ENCODE measurements at regions not wholly inside any gene's neighbourhood (a gene's known extent, or its start where the extent isn't known, plus 50 kb on each side); places are given as distances from the start of the nearest gene placed in this dataset.

DNA sequence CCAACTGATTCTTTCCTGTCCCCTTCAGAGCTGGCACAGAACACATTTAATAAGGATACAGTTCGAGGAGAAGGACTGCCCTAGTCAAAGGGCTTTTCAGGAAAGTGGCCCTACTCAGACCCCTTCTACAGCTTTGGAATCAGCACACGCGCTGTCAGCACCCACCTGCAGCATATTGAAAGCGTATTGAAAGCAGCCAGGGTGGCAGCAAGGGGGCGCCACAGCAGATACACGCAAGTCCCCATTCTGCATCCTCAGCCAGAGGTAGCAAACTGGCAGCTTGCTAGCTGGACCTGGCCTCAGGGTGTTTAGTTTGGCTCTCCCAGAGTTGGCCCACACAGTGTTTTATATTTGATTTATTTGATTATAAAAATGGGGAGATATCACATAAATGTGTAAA is 101.0 kb upstream of the NT5C1B start:
- TF ChIP-seq CTCF (conservative IDR thresholded peaks at IDR 0.05; ENCODE audit: low read depth, low read length): peak; percentile 40

DNA sequence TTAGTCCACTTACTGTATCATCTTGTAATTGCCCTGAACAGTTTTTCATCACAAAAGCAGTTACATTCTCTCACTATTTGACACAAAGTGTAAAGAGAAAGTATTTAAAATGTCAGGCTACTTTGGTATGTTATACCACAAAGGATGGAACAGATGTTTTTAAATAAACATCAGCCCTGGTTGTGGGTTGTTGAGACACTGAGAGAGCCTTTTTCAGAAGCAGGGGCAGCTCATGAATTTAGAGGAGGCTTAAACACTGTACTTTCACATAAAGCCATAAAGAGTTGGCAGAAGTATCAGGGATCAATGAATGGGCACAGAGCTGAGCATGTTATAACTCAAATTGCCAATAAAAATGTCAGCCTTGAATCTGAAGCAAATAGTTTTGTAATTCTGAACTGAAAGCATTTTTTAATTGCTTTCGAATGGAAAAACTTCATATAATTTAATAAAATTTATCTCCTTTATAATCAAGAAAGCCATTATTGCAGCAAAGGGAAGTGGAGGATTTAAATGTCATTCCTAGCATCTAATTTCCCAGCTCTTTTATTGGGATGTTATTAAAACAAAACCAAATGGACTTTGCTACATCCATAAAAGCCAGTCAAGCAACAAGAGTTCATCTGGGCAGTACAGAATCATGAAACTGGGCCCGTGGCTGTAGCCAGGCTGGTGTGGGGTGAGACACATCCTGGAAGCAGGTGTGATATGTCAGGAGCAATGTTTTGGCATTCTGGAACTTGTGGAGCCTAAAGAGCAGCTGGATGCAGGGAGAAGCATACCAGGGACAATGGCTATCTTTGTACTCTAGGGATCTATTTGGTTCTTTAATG is 95.1 kb upstream of the NT5C1B start:
- no peak for DNase-seq (ENCODE audit: low read depth)
- no peak for TF ChIP-seq CTCF (conservative IDR thresholded peaks at IDR 0.05; ENCODE audit: low read depth, low read length)
- no peak overlapping the region for H3K4me3 ChIP-seq (ENCODE audit: low read length)

More for the DNA sequence above, 101.0 kb upstream of the NT5C1B start:
- no peak overlapping the region for H3K4me3 ChIP-seq (ENCODE audit: low read length)
- no peak for DNase-seq (ENCODE audit: low read depth)

GRCh38 chr2:18682681-18683080 is 93.3 kb upstream of the NT5C1B start:
- no peak for TF ChIP-seq CTCF (conservative IDR thresholded peaks at IDR 0.05; ENCODE audit: low read depth, low read length)
- no peak for DNase-seq (ENCODE audit: low read depth)
- H3K4me3 ChIP-seq (ENCODE audit: low read length): no peak overlapping the region

- TF ChIP-seq CTCF (conservative IDR thresholded peaks at IDR 0.05; ENCODE audit: low read depth, low read length): no peak
- DNase-seq (ENCODE audit: low read depth): no peak
- no peak overlapping the region for H3K4me3 ChIP-seq (ENCODE audit: low read length)
These were observed 87.9 kb upstream of the NT5C1B start for GRCh38 chr2:18677280-18677679.

DNA sequence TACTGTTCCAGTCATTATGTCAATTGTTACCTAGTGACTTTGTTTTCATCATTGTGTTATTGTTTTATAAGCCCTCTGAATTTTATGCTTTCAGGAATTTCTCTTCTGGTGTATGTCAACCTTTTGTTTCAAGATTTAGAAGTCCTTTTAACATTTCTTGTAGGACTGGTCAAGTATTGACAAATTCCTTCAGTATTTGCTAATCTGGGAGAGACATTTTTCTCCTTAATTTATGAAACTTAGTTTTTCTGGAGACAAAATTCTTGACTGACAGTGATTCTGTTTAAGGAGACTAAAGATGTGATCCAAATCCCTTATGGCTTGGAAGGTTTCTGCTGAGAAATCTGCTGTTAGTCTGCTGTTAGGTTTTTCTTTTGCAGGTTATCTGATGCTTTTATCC is 84.9 kb upstream of the NT5C1B start:
- no peak overlapping the region for H3K4me3 ChIP-seq (ENCODE audit: low read length)
- no peak for DNase-seq (ENCODE audit: low read depth)
- no peak for TF ChIP-seq CTCF (conservative IDR thresholded peaks at IDR 0.05; ENCODE audit: low read depth, low read length)

- no peak for DNase-seq (ENCODE audit: low read depth)
- no peak for TF ChIP-seq CTCF (conservative IDR thresholded peaks at IDR 0.05; ENCODE audit: low read depth, low read length)
- no peak overlapping the region for H3K4me3 ChIP-seq (ENCODE audit: low read length)
These were observed 82.0 kb upstream of the NT5C1B start for GRCh38 chr2:18671363-18671762.

DNA sequence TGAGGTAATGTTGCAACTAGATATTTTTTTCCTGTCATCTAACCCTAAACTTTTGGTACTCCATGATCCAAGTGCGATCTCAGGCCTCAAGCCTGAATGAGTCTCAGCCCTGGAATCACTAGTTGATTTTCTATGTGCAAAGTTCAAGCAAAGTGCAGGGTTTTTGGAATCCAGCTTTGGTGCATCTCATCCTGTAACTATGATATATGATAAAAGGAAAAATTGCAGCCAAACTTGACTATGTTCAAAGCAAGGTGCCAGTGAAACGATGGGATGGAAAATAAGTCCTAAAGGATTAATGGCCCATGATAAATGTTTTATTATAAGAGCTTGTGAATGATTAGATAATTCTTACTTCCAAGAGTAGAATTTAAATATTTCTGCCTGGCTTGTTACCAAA is 78.9 kb upstream of the NT5C1B start:
- no peak overlapping the region for H3K4me3 ChIP-seq (ENCODE audit: low read length)
- no peak for TF ChIP-seq CTCF (conservative IDR thresholded peaks at IDR 0.05; ENCODE audit: low read depth, low read length)
- no peak for DNase-seq (ENCODE audit: low read depth)

Data from retinal pigment epithelial cell (primary cell).